HG03135 (cell line): ENCODE measurements at regions not wholly inside any gene's neighbourhood (a gene's known extent, or its start where the extent isn't known, plus 50 kb on each side); places are given as distances from the start of the nearest gene placed in this dataset.

ENCODE experiments used
- ATAC-seq: cut with Tn5 transposase; IDR thresholded peaks from one replicate; pipeline ENCODE4 v1.9.1; 2021; ENCODE audit warnings: mild to moderate bottlenecking, moderate library complexity; ENCODE audit not compliant: unreplicated experiment

GRCh38 chr11:23542189-23542588 lies 681.9 kb upstream of the CCDC179 start:
- no peak for ATAC-seq

GRCh38 chr11:23542816-23543215 lies 682.5 kb upstream of the CCDC179 start:
- no peak for ATAC-seq

GRCh38 chr11:23543651-23544222 lies 683.5 kb upstream of the CCDC179 start:
- no peak for ATAC-seq

GRCh38 chr11:23551706-23552105 lies 691.4 kb upstream of the CCDC179 start:
- ATAC-seq, result no peak

- no peak for ATAC-seq
Observed at GRCh38 chr11:23554002-23554401, 693.7 kb upstream of the CCDC179 start.

- no peak for ATAC-seq
Observed at GRCh38 chr11:23555085-23555484, 694.8 kb upstream of the CCDC179 start.

GRCh38 chr11:23556163-23556750 lies 696.0 kb upstream of the CCDC179 start:
- ATAC-seq, result no peak

GRCh38 chr11:23563591-23563990 lies 703.3 kb upstream of the CCDC179 start:
- no peak for ATAC-seq

GRCh38 chr11:23564370-23564769 lies 704.1 kb upstream of the CCDC179 start:
- no peak for ATAC-seq

GRCh38 chr11:23569134-23569533 lies 708.9 kb upstream of the CCDC179 start:
- no peak for ATAC-seq

- no peak for ATAC-seq
Observed at GRCh38 chr11:23569547-23569946, 709.3 kb upstream of the CCDC179 start.

GRCh38 chr11:23570828-23571227 lies 710.6 kb upstream of the CCDC179 start:
- ATAC-seq, result no peak

- ATAC-seq, result no peak
Observed at GRCh38 chr11:23573429-23573828, 713.2 kb upstream of the CCDC179 start.

- no peak for ATAC-seq
Observed at GRCh38 chr11:23574149-23574548, 713.9 kb upstream of the CCDC179 start.

GRCh38 chr11:23577296-23577695 lies 717.0 kb upstream of the CCDC179 start:
- ATAC-seq, result no peak

- no peak for ATAC-seq
Observed at GRCh38 chr11:23585416-23586104, 725.3 kb upstream of the CCDC179 start.

GRCh38 chr11:23586173-23586572 lies 725.9 kb upstream of the CCDC179 start:
- ATAC-seq, result no peak

- no peak for ATAC-seq
Observed at GRCh38 chr11:23590596-23591308, 730.5 kb upstream of the CCDC179 start.

GRCh38 chr11:23594755-23595154 lies 734.5 kb upstream of the CCDC179 start:
- no peak for ATAC-seq

GRCh38 chr11:23604966-23605365 lies 744.7 kb upstream of the CCDC179 start:
- ATAC-seq, result no peak

- ATAC-seq, result no peak
Observed at GRCh38 chr11:23606191-23606590, 745.9 kb upstream of the CCDC179 start.

GRCh38 chr11:23611726-23612125 lies 751.5 kb upstream of the CCDC179 start:
- ATAC-seq, result no peak
